Ovary (tissue), 7 donors: ENCODE measurements at regions not wholly inside any gene's neighbourhood (a gene's known extent, or its start where the extent isn't known, plus 50 kb on each side); places are given as distances from the start of the nearest gene placed in this dataset.

Experiments used
- DNase-seq, 5 donors: peaks; one replicate each; pipeline ENCODE4 v3.0.0-alpha.2; 2019 to 2020
- H3K27ac ChIP-seq, 2 donors: fragments of 200-600 bp; one replicate each; pipeline versions ENCODE4 v1.5.1 to v1.8.0; 2019 to 2022
- H3K27me3 ChIP-seq: fragments of 200-600 bp; one replicate; pipeline ENCODE4 v1.8.0; 2022
- H3K36me3 ChIP-seq: fragments of 200-600 bp; sonication (generic); one replicate; pipeline ENCODE4 v1.5.1; 2019
- H3K4me1 ChIP-seq: one replicate; pipeline ENCODE4 v1.8.1; 2013; ENCODE audit warnings: mild to moderate bottlenecking, moderate library complexity; ENCODE audit not compliant: insufficient read depth
- H3K4me3 ChIP-seq: fragments of 200-600 bp; sonication (generic); one replicate; pipeline ENCODE4 v1.5.1; 2017
- H3K9me3 ChIP-seq, 2 donors: fragments of 200-600 bp in 1 of 2; sonication (generic) in 1 of 2; one replicate each; pipeline versions ENCODE4 v1.5.1 to v1.8.1; 2013 to 2019; ENCODE audit warnings: mild to moderate bottlenecking in 1 of 2, moderate library complexity in 1 of 2
- CTCF ChIP-seq, 3 donors: fragments of 450-650 bp in 2 of 3; fragments of 200-600 bp in 1 of 3; IDR thresholded peaks; one replicate each; pipeline versions ENCODE4 v1.5.1 to v1.8.0; 2016 to 2022; ENCODE audit warnings: antibody characterized with exemption in 3 of 3, mild to moderate bottlenecking in 1 of 3
- EP300 ChIP-seq: sonication (generic); formaldehyde crosslinking; IDR thresholded peaks from one replicate; pipeline ENCODE4 v1.6.1; 2017; ENCODE audit warnings: antibody characterized with exemption
- POLR2A ChIP-seq: fragments of 450-650 bp; IDR thresholded peaks from one replicate; pipeline ENCODE4 v1.6.1; 2017; ENCODE audit warnings: antibody characterized with exemption, mild to moderate bottlenecking, moderate library complexity
- WGBS, 3 donors: extraction: QIAGEN DNeasy Blood & Tissue Kit in 1 of 3; methylation state at CpG; one replicate each; pipeline versions ENCODE4 v1.1.5 to v1.1.7; 2013 to 2017; 5-methylcytosine and 5-hydroxymethylcytosine counted together
- intact Hi-C, 4 donors: fragments of 100-400 bp; cut with DNase I; formaldehyde crosslinking; loops; one replicate each; pipeline versions ENCODE4 v1.11.0 to v1.15.1; 2022 to 2023
- donor health status: DM: no; HTN: no; CAD: no; lungs with moderate emphysema.
- donor health status: DM: no; HTN: no; CAD: no.
- donor health status: Bipolar disorder and iron deficiency.
- donor health status: DM: no; HTN: no; CAD: no.
- donor health status: DM: yes; HTN: yes; CAD: no.

DNA sequence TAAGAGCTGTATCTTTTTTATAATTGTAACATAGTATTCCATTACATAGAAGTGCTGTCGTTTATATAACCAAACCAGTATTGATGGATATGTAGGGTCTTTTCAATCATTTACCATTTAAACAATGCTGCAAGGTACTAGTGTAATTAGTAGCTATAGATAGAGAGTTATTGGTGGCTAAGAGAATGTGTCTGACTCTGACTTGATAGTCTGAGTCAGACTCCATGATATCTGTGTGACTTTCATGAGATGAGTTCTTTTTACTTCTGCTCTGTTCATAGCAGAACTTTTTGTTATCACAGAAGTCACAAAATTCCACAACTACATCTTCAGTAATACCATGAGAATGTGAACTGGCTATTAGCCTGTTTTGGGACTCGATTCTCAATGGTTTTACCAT lies 150.6 kb downstream of the FHIP1A start:
- no peak for DNase-seq
- no peak overlapping the region for H3K4me3 ChIP-seq
- TF ChIP-seq CTCF (IDR thresholded peaks at IDR 0.05) (no peak), EP300 (no peak), POLR2A (no peak)

DNA sequence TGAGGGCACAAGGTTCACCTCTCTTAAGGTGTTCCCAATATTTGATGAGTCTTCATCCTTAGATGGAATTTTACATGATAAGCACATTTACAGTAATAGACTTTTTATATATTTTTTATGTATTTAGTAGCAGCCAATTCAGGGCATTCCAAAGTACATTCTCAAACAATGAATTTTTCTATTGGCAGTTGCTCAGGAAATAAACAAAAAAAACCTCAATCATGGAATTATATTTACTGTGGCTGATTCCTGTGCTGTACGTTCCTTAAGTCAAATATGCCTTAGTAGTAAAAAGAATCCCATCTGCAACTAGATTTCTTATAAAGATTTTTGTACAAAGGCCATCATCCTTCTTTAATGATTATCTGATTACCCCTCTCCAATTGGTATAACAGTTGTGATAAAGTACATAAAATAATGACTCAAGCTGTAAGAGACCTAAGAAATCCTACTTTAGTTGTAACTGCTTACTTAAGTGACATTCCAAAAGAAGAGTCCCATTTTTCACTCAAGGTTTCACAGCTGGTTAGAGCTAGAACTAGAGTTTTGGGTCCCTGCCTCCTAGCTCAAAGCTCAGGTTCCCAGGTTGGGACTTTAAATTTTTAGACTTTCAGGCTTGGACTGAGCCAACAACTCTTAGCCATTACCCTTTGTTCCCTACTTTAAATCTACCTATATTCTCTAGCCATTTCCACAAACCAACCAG lies 152.7 kb downstream of the FHIP1A start:
- Histone ChIP-seq H3K27ac (no peak overlapping the region), H3K4me3 (no peak overlapping the region), H3K36me3 (no peaks in the 10 kb centered on the region), H3K27me3 (no peaks in the 10 kb centered on the region), H3K9me3 (no peaks in the 10 kb centered on the region), H3K4me1 (no peaks in the 10 kb centered on the region)
- TF ChIP-seq POLR2A (no peak), EP300 (no peak), CTCF (IDR thresholded peaks at IDR 0.05) (no peak)
- no peak for DNase-seq
- intact Hi-C loops: no loop called here
- 35 to 44% (median 42%) methylated on average over 1 of the region's 1 CpG for WGBS, 3 donors

More for the DNA sequence above, 150.6 kb downstream of the FHIP1A start:
- WGBS, 3 donors: 84 to 92% (median 89%) methylated on average over 2 of the region's 2 CpGs
- no peak overlapping the region for H3K27ac ChIP-seq
- intact Hi-C loops: no loop called here
- H3K4me1 ChIP-seq: no peaks in the 10 kb centered on the region
- no peaks in the 10 kb centered on the region for H3K36me3 ChIP-seq
- H3K27me3 ChIP-seq: no peaks in the 10 kb centered on the region
- H3K9me3 ChIP-seq: no peaks in the 10 kb centered on the region

- 31 to 44% (median 38%) methylated on average over 3 of the region's 3 CpGs for WGBS, 3 donors
- H3K36me3 ChIP-seq: no peaks in the 10 kb centered on the region
- intact Hi-C loops: no loop called here
- no peak for DNase-seq
- H3K9me3 ChIP-seq: no peaks in the 10 kb centered on the region
- H3K4me3 ChIP-seq: no peak overlapping the region
- H3K27me3 ChIP-seq: no peaks in the 10 kb centered on the region
- TF ChIP-seq POLR2A: no peak
- no peak for TF ChIP-seq EP300
- TF ChIP-seq CTCF (IDR thresholded peaks at IDR 0.05): no peak
- H3K27ac ChIP-seq: no peak overlapping the region
- H3K4me1 ChIP-seq: no peaks in the 10 kb centered on the region
These were observed 154.2 kb downstream of the FHIP1A start for GRCh38 chr4:151563194-151563593.

GRCh38 chr4:151564321-151564720 lies 155.3 kb downstream of the FHIP1A start:
- no peaks in the 10 kb centered on the region for H3K27me3 ChIP-seq
- no peak for DNase-seq
- intact Hi-C loops: no loop called here
- H3K36me3 ChIP-seq: no peaks in the 10 kb centered on the region
- TF ChIP-seq POLR2A (no peak), EP300 (no peak), CTCF (IDR thresholded peaks at IDR 0.05) (no peak)
- no peaks in the 10 kb centered on the region for H3K9me3 ChIP-seq
- no peak overlapping the region for H3K4me3 ChIP-seq
- 53 to 78% (median 68%) methylated on average over 2 of the region's 2 CpGs for WGBS, 3 donors
- no peaks in the 10 kb centered on the region for H3K4me1 ChIP-seq
- H3K27ac ChIP-seq: no peak overlapping the region
